HL-60 (cell line): ENCODE measurements at regions not wholly inside any gene's neighbourhood (a gene's known extent, or its start where the extent isn't known, plus 50 kb on each side); places are given as distances from the start of the nearest gene placed in this dataset.

Experiments
- DNase-seq, 2 experiments: peaks; one replicate each; pipeline ENCODE4 v3.0.0-alpha.2; 2010 to 2020; ENCODE audit warnings: low read depth in 1 of 2, low spot score in 1 of 2
- H3K27ac ChIP-seq: fragments of 250-450 bp; sonication (Bioruptor Pico); replicated peaks from 2 replicates; pipeline ENCODE4 v1.5.1; 2020; ENCODE audit warnings: mild to moderate bottlenecking, moderate library complexity
- H3K27me3 ChIP-seq: fragments of 250-450 bp; sonication (Bioruptor Pico); 2 replicates; pipeline ENCODE4 v1.5.1; 2021; ENCODE audit warnings: mild to moderate bottlenecking, moderate library complexity; ENCODE audit not compliant: insufficient read depth, poor library complexity, severe bottlenecking
- H3K4me3 ChIP-seq: replicated peaks from 2 replicates; pipeline ENCODE4 v1.5.1; 2011; ENCODE audit warnings: mild to moderate bottlenecking, control low read depth, low read length; ENCODE audit not compliant: insufficient read depth
- CTCF ChIP-seq: IDR thresholded peaks from one replicate; pipeline ENCODE4 v1.5.1; 2011; ENCODE audit warnings: low read length, control low read depth, inconsistent platforms; ENCODE audit not compliant: insufficient read depth
- GABPA ChIP-seq: IDR thresholded peaks from 2 replicates; pipeline ENCODE4 v1.6.1; 2012; ENCODE audit warnings: low read depth
- POLR2AphosphoS5 ChIP-seq: IDR thresholded peaks from 2 replicates; pipeline ENCODE4 v1.6.1; 2012; ENCODE audit warnings: low read depth
- REST ChIP-seq: IDR thresholded peaks from 2 replicates; pipeline ENCODE4 v1.6.1; 2012; ENCODE audit warnings: low read depth; ENCODE audit not compliant: insufficient replicate concordance
- SPI1 ChIP-seq: IDR thresholded peaks from 2 replicates; pipeline ENCODE4 v1.6.1; 2012; ENCODE audit warnings: low read depth, mild to moderate bottlenecking, borderline replicate concordance

DNA sequence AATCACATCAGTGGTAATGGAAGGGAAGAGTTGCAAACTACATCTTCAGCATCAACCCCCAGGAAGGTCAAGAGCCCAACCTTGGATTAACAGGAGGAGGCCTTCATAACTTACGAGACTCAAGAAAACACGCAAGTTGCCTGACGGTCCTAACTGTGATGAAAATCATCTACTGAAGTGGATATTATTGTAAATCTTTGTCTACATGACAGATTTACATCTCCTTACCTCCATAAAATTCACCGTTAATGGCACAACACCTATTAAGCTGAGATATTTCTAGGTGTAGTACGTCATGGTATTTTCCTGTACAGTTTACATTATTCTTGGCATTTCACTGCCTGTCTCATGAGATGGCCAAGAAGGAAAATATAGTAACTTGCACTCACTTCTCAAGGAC, 332.0 kb downstream of the NSUN3 start:
- no peak for DNase-seq
- no peaks in the 10 kb centered on the region for H3K27me3 ChIP-seq

DNA sequence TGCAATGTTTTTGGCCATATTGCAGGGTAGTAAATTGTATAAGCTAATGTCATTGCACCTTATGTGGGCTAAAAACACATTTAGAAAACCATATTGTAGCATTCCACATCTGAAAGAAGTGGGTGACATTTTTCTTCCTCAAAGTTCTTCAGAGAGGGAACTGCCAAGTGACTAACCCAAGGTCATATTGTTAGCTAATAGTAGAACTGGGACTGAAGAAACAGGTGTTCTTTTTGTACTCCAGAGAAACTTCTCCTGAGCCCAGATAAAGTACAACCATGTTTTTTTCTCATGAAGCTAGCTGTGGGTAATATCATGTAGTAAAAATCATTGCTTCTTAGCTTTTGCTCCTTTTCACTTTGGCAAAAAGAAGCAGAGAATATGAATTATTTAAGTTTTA, 333.0 kb downstream of the NSUN3 start:
- no peaks in the 10 kb centered on the region for H3K27me3 ChIP-seq
- no peak overlapping the region for H3K4me3 ChIP-seq
- TF ChIP-seq REST = no peak
- no peak for TF ChIP-seq POLR2AphosphoS5
- no peak for TF ChIP-seq CTCF
- no peak for TF ChIP-seq SPI1
- TF ChIP-seq GABPA = no peak
- DNase-seq = no peak
- no peak overlapping the region for H3K27ac ChIP-seq

More for the DNA sequence above, 332.0 kb downstream of the NSUN3 start:
- H3K4me3 ChIP-seq = no peak overlapping the region
- H3K27ac ChIP-seq = no peak overlapping the region
- TF ChIP-seq POLR2AphosphoS5 = no peak
- TF ChIP-seq REST = no peak
- no peak for TF ChIP-seq SPI1
- no peak for TF ChIP-seq CTCF
- TF ChIP-seq GABPA = no peak

GRCh38 chr3:94398036-94398435, 335.2 kb downstream of the NSUN3 start:
- Histone ChIP-seq H3K27me3 (no peaks in the 10 kb centered on the region), H3K4me3 (no peak overlapping the region), H3K27ac (no peak overlapping the region)
- DNase-seq = no peak
- TF ChIP-seq CTCF = no peak
- no peak for TF ChIP-seq REST
- TF ChIP-seq POLR2AphosphoS5 = no peak
- no peak for TF ChIP-seq SPI1
- no peak for TF ChIP-seq GABPA
